A549 (cell line): ENCODE measurements at regions not wholly inside any gene's neighbourhood (a gene's known extent, or its start where the extent isn't known, plus 50 kb on each side); places are given as distances from the start of the nearest gene placed in this dataset.

ENCODE experiments used
- ATAC-seq, 2 experiments: fragments of 200-7000 bp in 1 of 2; fragments of >200 bp in 1 of 2; cut with Nextera tagmentation in 1 of 2; cut with Tn5 transposase in 1 of 2; 3 replicates each; pipeline versions ENCODE4 v1.8.0 to v1.9.1; 2018 to 2020; ENCODE audit warnings: mild to moderate bottlenecking in 1 of 2, moderate library complexity in 1 of 2
- CTCF ChIA-PET: fragments of 300-600 bp; sonication (Branson Sonifier 250); formaldehyde crosslinking; extraction: SDS; loops from one replicate; lab custom pipeline; 2021; ENCODE audit warnings: antibody characterized with exemption, inconsistent platforms; lab: Yijun Ruan, JAX
- POLR2A ChIA-PET: fragments of 350-600 bp; formaldehyde crosslinking; extraction: SDS; loops from one replicate; lab custom pipeline; 2021; ENCODE audit warnings: antibody characterized with exemption, inconsistent platforms; lab: Yijun Ruan, JAX
- DNase-seq, 2 experiments: peaks; one replicate each; pipeline versions ENCODE4 v3.0.0 to v3.0.0-alpha.2; 2011 to 2016; ENCODE audit warnings: low read depth in 1 of 2, low spot score in 1 of 2
- FAIRE-seq: peaks from 2 replicates; lab custom pipeline; 2011; peaks lifted over from hg19 to GRCh38; lab: Jason Lieb, UNC
- H3K27ac ChIP-seq, 2 experiments: fragments of >200 bp; sonication (Bioruptor Twin); formaldehyde crosslinking; 3 replicates each; pipeline ENCODE4 v1.5.1; 2016 to 2017
- H3K4me1 ChIP-seq: fragments of >200 bp; sonication (Bioruptor Twin); formaldehyde crosslinking; 3 replicates; pipeline ENCODE4 v1.6.1; 2016
- H3K4me2 ChIP-seq: fragments of >200 bp; sonication (Bioruptor Twin); formaldehyde crosslinking; 3 replicates; pipeline ENCODE4 v1.6.1; 2016
- H3K4me3 ChIP-seq: fragments of >200 bp; sonication (Bioruptor Twin); formaldehyde crosslinking; 3 replicates; pipeline ENCODE4 v1.5.1; 2016
- H3K9me3 ChIP-seq: fragments of >200 bp; sonication (Bioruptor Twin); formaldehyde crosslinking; 3 replicates; pipeline ENCODE4 v1.6.1; 2016
- BCL3 ChIP-seq: fragments of >200 bp; sonication (Bioruptor Twin); formaldehyde crosslinking; IDR thresholded peaks from 3 replicates; pipeline ENCODE4 v1.6.1; 2016
- BHLHE40 ChIP-seq: IDR thresholded peaks from 2 replicates; pipeline ENCODE4 v1.6.1; 2012; ENCODE audit warnings: low read depth, low read length, inconsistent platforms
- CHD2 ChIP-seq: fragments of 150-350 bp; IDR thresholded peaks from 2 replicates; pipeline ENCODE4 v1.6.1; 2014; ENCODE audit warnings: low read length; ENCODE audit not compliant: partially characterized antibody
- CHD4 ChIP-seq: fragments of 200-600 bp; sonication (generic); IDR thresholded peaks from 2 replicates; pipeline ENCODE4 v1.6.1; 2016; ENCODE audit warnings: antibody characterized with exemption, mild to moderate bottlenecking, borderline replicate concordance
- CTCF ChIP-seq: fragments of >200 bp; sonication (Bioruptor Twin); formaldehyde crosslinking; IDR thresholded peaks from 3 replicates; pipeline ENCODE4 v1.5.1; 2016
- EHMT2 ChIP-seq: fragments of 200-600 bp; sonication (generic); IDR thresholded peaks from 2 replicates; pipeline ENCODE4 v1.6.1; 2016; ENCODE audit warnings: antibody characterized with exemption, low read depth, mild to moderate bottlenecking, moderate library complexity
- FOXS1 ChIP-seq: fragments of 250-450 bp; sonication (Bioruptor Pico); IDR thresholded peaks from 2 replicates; pipeline ENCODE4 v1.5.0; 2020; ENCODE audit warnings: mild to moderate bottlenecking, moderate library complexity
- HDAC2 ChIP-seq: fragments of 200-600 bp; sonication (generic); IDR thresholded peaks from 2 replicates; pipeline ENCODE4 v1.6.1; 2016
- HES2 ChIP-seq: fragments of >200 bp; sonication (Bioruptor Twin); formaldehyde crosslinking; IDR thresholded peaks from 2 replicates; pipeline ENCODE4 v1.6.1; 2016
- HEYL ChIP-seq: fragments of 250-450 bp; sonication (Bioruptor Pico); IDR thresholded peaks from 2 replicates; pipeline ENCODE4 v1.8.0; 2021; ENCODE audit warnings: mild to moderate bottlenecking, moderate library complexity
- HOXB13 ChIP-seq: fragments of 250-450 bp; sonication (Bioruptor Pico); IDR thresholded peaks from 2 replicates; pipeline ENCODE4 v1.5.0; 2020; ENCODE audit warnings: low read depth, mild to moderate bottlenecking, moderate library complexity
- JUN ChIP-seq, 2 experiments: fragments of >200 bp; sonication (Bioruptor Twin); formaldehyde crosslinking; IDR thresholded peaks; 2 replicates in 1 of 2; 3 replicates in 1 of 2; pipeline ENCODE4 v1.6.1; 2016 to 2017
- JUNB ChIP-seq: fragments of >200 bp; sonication (Bioruptor Twin); formaldehyde crosslinking; IDR thresholded peaks from 2 replicates; pipeline ENCODE4 v1.6.1; 2016
- KDM1A ChIP-seq: fragments of 200-600 bp; sonication (generic); IDR thresholded peaks from 2 replicates; pipeline ENCODE4 v1.6.1; 2016; ENCODE audit warnings: low read depth, mild to moderate bottlenecking
- MAFK ChIP-seq: fragments of 450-650 bp; IDR thresholded peaks from 2 replicates; pipeline ENCODE4 v1.6.1; 2014; ENCODE audit not compliant: partially characterized antibody
- MAZ ChIP-seq: fragments of 150-350 bp; IDR thresholded peaks from 2 replicates; pipeline ENCODE4 v1.6.1; 2014; ENCODE audit warnings: antibody characterized with exemption, low read depth, low read length, borderline replicate concordance
- NFE2L2 ChIP-seq: fragments of 150-350 bp; conservative IDR thresholded peaks from 2 replicates; pipeline ENCODE4 v1.6.1; 2014; ENCODE audit warnings: low read length
- NR3C1 ChIP-seq: fragments of >200 bp; sonication (Bioruptor Twin); formaldehyde crosslinking; IDR thresholded peaks from 3 replicates; pipeline ENCODE4 v1.6.1; 2017
- POLR2A ChIP-seq: IDR thresholded peaks from 2 replicates; pipeline ENCODE4 v1.6.1; 2012; ENCODE audit warnings: mild to moderate bottlenecking, low read length
- POLR2AphosphoS2 ChIP-seq: conservative IDR thresholded peaks from 2 replicates; pipeline ENCODE4 v1.6.1; 2012; ENCODE audit warnings: low read length, improper control_type of control experiment, inconsistent platforms
- RAD21 ChIP-seq, 2 experiments: fragments of >200 bp in 1 of 2; sonication (Bioruptor Twin) in 1 of 2; formaldehyde crosslinking in 1 of 2; IDR thresholded peaks in 1 of 2; conservative IDR thresholded peaks in 1 of 2; 2 replicates in 1 of 2; 3 replicates in 1 of 2; pipeline ENCODE4 v1.6.1; 2012 to 2018; ENCODE audit warnings: inconsistent platforms in 1 of 2
- RNF2 ChIP-seq: fragments of 200-600 bp; sonication (generic); IDR thresholded peaks from 2 replicates; pipeline ENCODE4 v1.6.1; 2016; ENCODE audit warnings: low read depth, mild to moderate bottlenecking, antibody characterized with exemption, moderate library complexity, borderline replicate concordance
- SMC3 ChIP-seq: fragments of >200 bp; sonication (Bioruptor Twin); formaldehyde crosslinking; IDR thresholded peaks from 3 replicates; pipeline ENCODE4 v1.6.1; 2018; ENCODE audit warnings: inconsistent platforms
- SREBF2 ChIP-seq: fragments of 450-650 bp; IDR thresholded peaks from 2 replicates; pipeline ENCODE4 v1.6.1; 2014; ENCODE audit warnings: mild to moderate bottlenecking, moderate library complexity
- ZC3H11A ChIP-seq: fragments of 450-650 bp; IDR thresholded peaks from 2 replicates; pipeline ENCODE4 v1.6.1; 2014; ENCODE audit warnings: antibody characterized with exemption, mild to moderate bottlenecking
- ZFP36 ChIP-seq: fragments of 450-650 bp; IDR thresholded peaks from 2 replicates; pipeline ENCODE4 v1.6.1; 2014; ENCODE audit warnings: borderline replicate concordance; ENCODE audit not compliant: partially characterized antibody
- ZSCAN20 ChIP-seq: fragments of 250-450 bp; sonication (Bioruptor Pico); IDR thresholded peaks from 2 replicates; pipeline ENCODE4 v1.8.0; 2022; ENCODE audit warnings: mild to moderate bottlenecking, moderate library complexity
- WGBS: methylation state at CpG from one replicate; pipeline ENCODE4 v1.1.6; 2017; ENCODE audit errors: missing lambda C conversion rate; 5-methylcytosine and 5-hydroxymethylcytosine counted together
- TF ChIP-seq, protein P1 (sequence below): fragments of 150-350 bp; IDR thresholded peaks from 2 replicates; pipeline ENCODE4 v1.6.1; 2014; ENCODE audit warnings: low read depth, mild to moderate bottlenecking, low read length
- TF ChIP-seq, protein P2 (sequence below): fragments of 250-450 bp; sonication (Bioruptor Pico); IDR thresholded peaks from 2 replicates; pipeline ENCODE4 v1.5.0; 2021; ENCODE audit warnings: mild to moderate bottlenecking, moderate library complexity, borderline replicate concordance
- TF ChIP-seq, protein P3 (sequence below): fragments of 250-450 bp; sonication (Bioruptor Pico); IDR thresholded peaks from 2 replicates; pipeline ENCODE4 v1.5.0; 2020; ENCODE audit warnings: low read depth, mild to moderate bottlenecking, moderate library complexity

DNA sequence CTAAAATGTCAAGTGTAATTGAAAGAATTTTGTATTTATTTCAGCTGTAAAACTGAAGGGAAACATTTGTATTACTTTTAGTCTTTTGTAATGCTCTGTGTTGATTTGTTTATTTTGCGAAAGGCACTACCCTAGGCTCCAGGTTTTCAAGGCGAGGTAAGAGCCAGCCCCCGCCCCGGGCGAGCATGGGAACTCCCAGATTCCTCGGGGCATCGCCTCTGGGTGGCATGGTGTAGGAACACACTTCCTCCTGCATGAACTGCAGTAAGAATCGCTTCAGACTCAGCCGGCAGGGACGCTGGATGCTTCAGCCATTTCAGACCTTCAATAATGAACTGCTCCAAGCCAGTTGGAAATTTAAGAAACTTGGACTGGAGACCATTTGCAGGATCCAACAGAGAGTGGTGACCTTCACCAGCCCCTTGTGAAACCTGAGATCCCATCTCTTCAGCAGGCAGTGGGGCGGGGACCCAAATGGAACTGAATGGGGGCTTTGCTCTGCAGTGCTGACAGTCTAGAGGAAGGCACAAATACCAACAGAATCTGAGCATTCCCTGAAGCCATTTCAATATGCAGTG, 544.3 kb upstream of the MGMT start:
- CTCF ChIA-PET: no interaction called here
- TF ChIP-seq EHMT2 (no peak), BHLHE40 (no peak), POLR2A (no peak), CHD4 (no peak), NFE2L2 (no peak), ZSCAN20 (CRISPR knock-in tag) (no peak), MAFK (no peak), SREBF2 (no peak), ZFP36 (no peak), HES2 (no peak), JUNB (no peak), MAZ (no peak)
- TF ChIP-seq, protein P1, sequence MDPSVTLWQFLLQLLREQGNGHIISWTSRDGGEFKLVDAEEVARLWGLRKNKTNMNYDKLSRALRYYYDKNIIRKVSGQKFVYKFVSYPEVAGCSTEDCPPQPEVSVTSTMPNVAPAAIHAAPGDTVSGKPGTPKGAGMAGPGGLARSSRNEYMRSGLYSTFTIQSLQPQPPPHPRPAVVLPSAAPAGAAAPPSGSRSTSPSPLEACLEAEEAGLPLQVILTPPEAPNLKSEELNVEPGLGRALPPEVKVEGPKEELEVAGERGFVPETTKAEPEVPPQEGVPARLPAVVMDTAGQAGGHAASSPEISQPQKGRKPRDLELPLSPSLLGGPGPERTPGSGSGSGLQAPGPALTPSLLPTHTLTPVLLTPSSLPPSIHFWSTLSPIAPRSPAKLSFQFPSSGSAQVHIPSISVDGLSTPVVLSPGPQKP: no peak
- TF ChIP-seq, protein P2, sequence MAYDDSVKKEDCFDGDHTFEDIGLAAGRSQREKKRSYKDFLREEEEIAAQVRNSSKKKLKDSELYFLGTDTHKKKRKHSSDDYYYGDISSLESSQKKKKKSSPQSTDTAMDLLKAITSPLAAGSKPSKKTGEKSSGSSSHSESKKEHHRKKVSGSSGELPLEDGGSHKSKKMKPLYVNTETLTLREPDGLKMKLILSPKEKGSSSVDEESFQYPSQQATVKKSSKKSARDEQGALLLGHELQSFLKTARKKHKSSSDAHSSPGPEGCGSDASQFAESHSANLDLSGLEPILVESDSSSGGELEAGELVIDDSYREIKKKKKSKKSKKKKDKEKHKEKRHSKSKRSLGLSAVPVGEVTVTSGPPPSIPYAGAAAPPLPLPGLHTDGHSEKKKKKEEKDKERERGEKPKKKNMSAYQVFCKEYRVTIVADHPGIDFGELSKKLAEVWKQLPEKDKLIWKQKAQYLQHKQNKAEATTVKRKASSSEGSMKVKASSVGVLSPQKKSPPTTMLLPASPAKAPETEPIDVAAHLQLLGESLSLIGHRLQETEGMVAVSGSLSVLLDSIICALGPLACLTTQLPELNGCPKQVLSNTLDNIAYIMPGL (CRISPR knock-in tag): no peak
- TF ChIP-seq, all 56 proteins: peak for 0
- DNase-seq: no peak
- Histone ChIP-seq H3K4me1 (no peaks in the 10 kb centered on the region), H3K27ac (no peak overlapping the region), H3K4me2 (no peak overlapping the region), H3K4me3 (no peak overlapping the region), H3K9me3 (0 out of 3 replicates have a peak, but pooled peaks cover 4% of the 10 kb centered on the region)
- no peak for ATAC-seq
- 9% methylated on average over 11 of the region's 11 CpGs for WGBS
- POLR2A ChIA-PET: no interaction called here
- FAIRE-seq: no peak

DNA sequence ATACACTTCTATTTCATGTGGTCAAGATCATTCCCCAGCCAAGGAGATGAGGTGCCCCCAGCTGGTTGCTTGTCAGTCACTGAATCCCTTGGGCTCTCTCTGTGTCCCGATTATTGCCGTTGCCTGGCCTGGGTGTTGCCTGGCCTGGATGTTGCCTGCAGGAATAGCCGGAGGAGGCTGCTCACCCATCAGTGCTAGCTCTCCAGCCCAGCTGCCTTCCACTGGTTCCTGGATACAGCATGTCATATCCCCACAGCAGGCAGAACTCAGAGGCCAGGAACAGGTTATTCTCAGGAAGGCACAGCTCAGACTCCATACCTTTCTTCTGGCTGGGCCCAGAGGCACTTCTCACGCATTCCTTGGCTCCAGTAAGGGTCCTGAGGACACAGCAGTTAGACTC, 542.1 kb upstream of the MGMT start:
- WGBS: 31% methylated on average over 4 of the region's 4 CpGs
- POLR2A ChIA-PET: no interaction called here
- no peak for DNase-seq

More for the DNA sequence above, 542.1 kb upstream of the MGMT start:
- CTCF ChIA-PET: no interaction called here
- no peak overlapping the region for H3K4me2 ChIP-seq
- no peak overlapping the region for H3K4me3 ChIP-seq
- H3K4me1 ChIP-seq: no peaks in the 10 kb centered on the region
- ATAC-seq: no peak
- TF ChIP-seq CHD2 (no peak), HEYL (CRISPR knock-in tag) (no peak), FOXS1 (CRISPR knock-in tag) (no peak), CTCF (no peak), ZC3H11A (no peak), RAD21 (conservative IDR thresholded peaks at IDR 0.05 in 1 of 2, IDR thresholded peaks at IDR 0.05 in 1 of 2) (no peak), POLR2AphosphoS2 (no peak), BCL3 (no peak), POLR2A (no peak), EHMT2 (no peak), KDM1A (no peak), HDAC2 (no peak), RNF2 (no peak), SMC3 (no peak), HOXB13 (CRISPR knock-in tag) (no peak), NR3C1 (no peak), JUN (IDR thresholded peaks at IDR 0.05) (no peak)
- TF ChIP-seq, protein P3, sequence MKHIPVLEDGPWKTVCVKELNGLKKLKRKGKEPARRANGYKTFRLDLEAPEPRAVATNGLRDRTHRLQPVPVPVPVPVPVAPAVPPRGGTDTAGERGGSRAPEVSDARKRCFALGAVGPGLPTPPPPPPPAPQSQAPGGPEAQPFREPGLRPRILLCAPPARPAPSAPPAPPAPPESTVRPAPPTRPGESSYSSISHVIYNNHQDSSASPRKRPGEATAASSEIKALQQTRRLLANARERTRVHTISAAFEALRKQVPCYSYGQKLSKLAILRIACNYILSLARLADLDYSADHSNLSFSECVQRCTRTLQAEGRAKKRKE (CRISPR knock-in tag): no peak
- H3K27ac ChIP-seq: no peak overlapping the region
- FAIRE-seq: no peak
- H3K9me3 ChIP-seq: 0 out of 3 replicates have a peak, but pooled peaks cover 4% of the 10 kb centered on the region
